ENCODE measurements at regions not wholly inside any gene's neighbourhood (a gene's known extent, or its start where the extent isn't known, plus 50 kb on each side); places are given as distances from the start of the nearest gene placed in this dataset.
A peak's percentile ranks its signal among the peaks of the same experiment; 100 is the strongest.
"Not testable (repeated sequence)": the region's sequence is repeated elsewhere in the genome, so short reads cannot be mapped to it uniquely, and the experiment has no call there.

GRCh38 chr10:30695481-30696236, 66.1 kb upstream of the LYZL2 start:
- WGBS, 2 donors, result 28 to 57% methylated on average over 18 of the region's 18 CpGs

DNA sequence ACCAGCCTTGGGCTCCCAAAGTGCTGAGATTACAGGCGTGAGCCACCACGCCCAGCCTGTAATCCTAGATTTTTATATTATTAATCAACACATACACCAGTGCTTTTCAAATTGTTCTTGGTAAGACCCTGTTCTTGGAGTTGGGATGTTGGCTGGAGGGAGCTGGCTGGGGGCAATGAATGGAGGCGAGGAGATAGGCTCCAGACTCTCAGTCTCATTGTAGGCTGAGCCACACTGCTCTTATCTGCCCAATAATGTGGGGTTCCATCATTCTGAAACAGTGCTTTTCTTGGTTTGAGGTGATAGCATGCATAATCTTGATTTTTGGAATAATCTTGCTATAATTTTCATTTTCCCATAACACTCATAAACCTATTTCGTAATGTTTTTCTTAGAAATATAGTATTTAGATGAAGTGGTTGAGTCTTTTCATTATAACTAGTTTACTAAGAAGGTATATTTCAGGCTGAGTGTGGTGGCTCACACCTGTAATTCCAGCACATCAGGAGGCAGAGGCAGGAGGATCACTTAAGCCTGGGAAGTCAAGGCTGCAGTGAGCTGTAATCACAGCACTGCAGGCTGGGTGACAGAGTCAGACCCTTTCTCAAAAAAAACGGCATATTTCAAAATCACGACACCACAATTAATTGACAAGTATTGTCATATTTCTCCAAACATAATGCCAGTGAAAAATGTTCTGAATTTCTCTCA, 65.1 kb upstream of the LYZL2 start:
- no peaks in the 10 kb centered on the region for H3K36me3 ChIP-seq
- no peak for DNase-seq
- H3K9me3 ChIP-seq, result no peaks in the 10 kb centered on the region
- intact Hi-C loops (cut with DNase I), result no loop called here
- H3K27ac ChIP-seq, result no peak overlapping the region
- 80 to 88% methylated on average over 6 of the region's 6 CpGs for WGBS, 2 donors
- peaks cover 0 to 10% (median 0%) of the 10 kb centered on the region in 4 donors for H3K27me3 ChIP-seq
- no peak overlapping the region for H3K4me3 ChIP-seq
- TF ChIP-seq POLR2A (IDR thresholded peaks at IDR 0.05), result no peak
- TF ChIP-seq, protein P1, sequence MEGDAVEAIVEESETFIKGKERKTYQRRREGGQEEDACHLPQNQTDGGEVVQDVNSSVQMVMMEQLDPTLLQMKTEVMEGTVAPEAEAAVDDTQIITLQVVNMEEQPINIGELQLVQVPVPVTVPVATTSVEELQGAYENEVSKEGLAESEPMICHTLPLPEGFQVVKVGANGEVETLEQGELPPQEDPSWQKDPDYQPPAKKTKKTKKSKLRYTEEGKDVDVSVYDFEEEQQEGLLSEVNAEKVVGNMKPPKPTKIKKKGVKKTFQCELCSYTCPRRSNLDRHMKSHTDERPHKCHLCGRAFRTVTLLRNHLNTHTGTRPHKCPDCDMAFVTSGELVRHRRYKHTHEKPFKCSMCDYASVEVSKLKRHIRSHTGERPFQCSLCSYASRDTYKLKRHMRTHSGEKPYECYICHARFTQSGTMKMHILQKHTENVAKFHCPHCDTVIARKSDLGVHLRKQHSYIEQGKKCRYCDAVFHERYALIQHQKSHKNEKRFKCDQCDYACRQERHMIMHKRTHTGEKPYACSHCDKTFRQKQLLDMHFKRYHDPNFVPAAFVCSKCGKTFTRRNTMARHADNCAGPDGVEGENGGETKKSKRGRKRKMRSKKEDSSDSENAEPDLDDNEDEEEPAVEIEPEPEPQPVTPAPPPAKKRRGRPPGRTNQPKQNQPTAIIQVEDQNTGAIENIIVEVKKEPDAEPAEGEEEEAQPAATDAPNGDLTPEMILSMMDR (IDR thresholded peaks at IDR 0.05), result no peak
- peaks cover 0 to 11% (median 0%) of the 10 kb centered on the region in 3 donors for H3K4me1 ChIP-seq

More at GRCh38 chr10:30695481-30696236, 66.1 kb upstream of the LYZL2 start:
- DNase-seq; H3K9me3 ChIP-seq; H3K4me3 ChIP-seq; H3K27me3 ChIP-seq; H3K36me3 ChIP-seq; intact Hi-C loops (cut with DNase I): not testable (repeated sequence)
- TF ChIP-seq, protein P1 (IDR thresholded peaks at IDR 0.05), result peak in 1 of 6 experiments; percentile 19
- Histone ChIP-seq H3K27ac (peak overlapping the region; percentile 38 to 63 (median 50)), H3K4me1 (peaks cover 0 to 11% (median 0%) of the 10 kb centered on the region in 3 donors)

DNA sequence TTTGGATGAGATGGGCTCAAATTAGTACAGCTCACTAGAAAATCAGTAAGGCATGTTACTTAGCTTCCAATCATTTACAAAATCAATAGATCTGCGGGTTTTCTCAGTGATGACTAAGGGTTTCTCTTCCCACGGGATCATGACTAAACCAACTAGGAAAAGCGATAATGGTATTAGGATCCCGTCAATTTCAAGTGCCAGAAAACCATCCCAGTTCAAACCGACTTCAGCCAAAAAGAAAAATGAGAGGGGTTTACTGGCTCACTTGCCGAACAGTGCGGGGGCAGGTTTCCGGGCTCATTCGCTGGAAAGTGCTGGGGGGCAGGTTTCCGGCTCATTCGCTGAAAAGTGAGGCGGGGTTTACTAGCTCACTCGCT, 62.1 kb upstream of the LYZL2 start:
- Histone ChIP-seq H3K36me3 (no peaks in the 10 kb centered on the region), H3K4me1 (peaks cover 0 to 11% (median 0%) of the 10 kb centered on the region in 3 donors), H3K27me3 (peaks cover 0 to 24% (median 0%) of the 10 kb centered on the region in 4 donors), H3K4me3 (no peak overlapping the region), H3K9me3 (no peaks in the 10 kb centered on the region), H3K27ac (no peak overlapping the region)
- intact Hi-C loops (cut with DNase I), result no loop called here
- WGBS, 2 donors, result 80 to 93% methylated on average over 12 to 13 of the region's 13 CpGs
- DNase-seq, result no peak
- TF ChIP-seq, protein P1 (IDR thresholded peaks at IDR 0.05), result no peak
- no peak for TF ChIP-seq POLR2A (IDR thresholded peaks at IDR 0.05)

GRCh38 chr10:30690948-30691638, 61.5 kb upstream of the LYZL2 start:
- 85 to 89% methylated on average over 23 to 24 of the region's 24 CpGs for WGBS, 2 donors

DNA sequence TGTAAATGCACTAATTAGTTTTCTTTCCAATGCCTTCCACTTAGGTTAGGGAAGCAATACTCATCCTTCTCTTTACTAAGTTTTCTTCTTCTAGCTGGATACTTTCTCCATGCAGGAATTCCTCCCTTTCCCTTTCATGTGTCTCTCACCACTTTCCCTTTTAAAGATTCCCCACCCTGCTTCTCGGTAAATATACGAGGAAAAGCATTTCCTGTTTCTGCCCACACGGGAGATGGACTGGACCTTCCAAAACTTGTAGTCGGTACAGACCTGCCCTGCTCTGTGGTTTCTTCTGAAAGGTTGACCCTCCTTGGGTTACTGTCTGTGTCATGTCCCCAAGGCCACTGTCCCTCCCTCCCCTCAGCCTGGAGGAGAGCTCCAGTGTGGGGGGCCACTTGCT, 58.9 kb upstream of the LYZL2 start:
- WGBS, 2 donors, result 30 to 46% methylated on average over 4 of the region's 4 CpGs
- intact Hi-C loops (cut with DNase I), result no loop called here
- no peaks in the 10 kb centered on the region for H3K9me3 ChIP-seq
- DNase-seq, result no peak
- H3K27me3 ChIP-seq, result peaks cover 0 to 46% (median 0%) of the 10 kb centered on the region in 4 donors
- H3K36me3 ChIP-seq, result no peaks in the 10 kb centered on the region
- no peak overlapping the region for H3K27ac ChIP-seq
- H3K4me3 ChIP-seq, result no peak overlapping the region
- TF ChIP-seq, protein P1 (IDR thresholded peaks at IDR 0.05), result no peak
- TF ChIP-seq POLR2A (IDR thresholded peaks at IDR 0.05), result no peak
- no peaks in the 10 kb centered on the region for H3K4me1 ChIP-seq

More at GRCh38 chr10:30690948-30691638, 61.5 kb upstream of the LYZL2 start:
- H3K4me1 ChIP-seq; H3K27ac ChIP-seq; H3K4me3 ChIP-seq; intact Hi-C loops (cut with DNase I); H3K9me3 ChIP-seq; DNase-seq; H3K36me3 ChIP-seq: not testable (repeated sequence)
- H3K27me3 ChIP-seq, result peaks cover 0 to 27% (median 0%) of the 10 kb centered on the region in 4 donors
